Activated CD8-positive, alpha-beta memory T cell treated with anti-CD3 and anti-CD28 coated beads for 4 hours (primary cell): ENCODE measurements at regions not wholly inside any gene's neighbourhood (a gene's known extent, or its start where the extent isn't known, plus 50 kb on each side); places are given as distances from the start of the nearest gene placed in this dataset.

Experiments
- DNase-seq, 2 donors: peaks; one replicate each; pipeline ENCODE4 v3.0.0-alpha.2; 2020; ENCODE audit warnings: low read depth in 2 of 2

GRCh38 chr6:14925699-14926026 is 320.2 kb upstream of the JARID2 start:
- DNase-seq, result no peak

- no peak for DNase-seq
These were observed 318.5 kb upstream of the JARID2 start for GRCh38 chr6:14927398-14927797.

GRCh38 chr6:14929291-14929690 is 316.6 kb upstream of the JARID2 start:
- DNase-seq, result no peak

- DNase-seq, result no peak
These were observed 315.4 kb upstream of the JARID2 start for GRCh38 chr6:14930366-14930989.

- no peak for DNase-seq
These were observed 313.2 kb upstream of the JARID2 start for GRCh38 chr6:14932485-14933182.

- DNase-seq, result no peak
These were observed 312.7 kb upstream of the JARID2 start for GRCh38 chr6:14933183-14933544.

GRCh38 chr6:14934013-14934412 is 311.9 kb upstream of the JARID2 start:
- no peak for DNase-seq

GRCh38 chr6:14934844-14935243 is 311.0 kb upstream of the JARID2 start:
- DNase-seq, result no peak

GRCh38 chr6:14936861-14937260 is 309.0 kb upstream of the JARID2 start:
- no peak for DNase-seq

- no peak for DNase-seq
These were observed 302.8 kb upstream of the JARID2 start for GRCh38 chr6:14943116-14943515.

GRCh38 chr6:14944593-14944992 is 301.3 kb upstream of the JARID2 start:
- DNase-seq, result no peak

- DNase-seq, result no peak
These were observed 300.2 kb upstream of the JARID2 start for GRCh38 chr6:14945461-14946185.

- no peak for DNase-seq
These were observed 299.1 kb upstream of the JARID2 start for GRCh38 chr6:14946753-14947152.

GRCh38 chr6:14948586-14949245 is 297.2 kb upstream of the JARID2 start:
- no peak for DNase-seq

- no peak for DNase-seq
These were observed 295.5 kb upstream of the JARID2 start for GRCh38 chr6:14950103-14950969.

- no peak for DNase-seq
These were observed 294.9 kb upstream of the JARID2 start for GRCh38 chr6:14950970-14951276.

- no peak for DNase-seq
These were observed 294.2 kb upstream of the JARID2 start for GRCh38 chr6:14951704-14952103.

- no peak for DNase-seq
These were observed 292.0 kb upstream of the JARID2 start for GRCh38 chr6:14953836-14954235.

GRCh38 chr6:14957355-14958059 is 288.4 kb upstream of the JARID2 start:
- no peak for DNase-seq

GRCh38 chr6:14959324-14959885 is 286.5 kb upstream of the JARID2 start:
- no peak for DNase-seq
